ENCODE measurements at regions not wholly inside any gene's neighbourhood (a gene's known extent, or its start where the extent isn't known, plus 50 kb on each side); places are given as distances from the start of the nearest gene placed in this dataset.

DNA sequence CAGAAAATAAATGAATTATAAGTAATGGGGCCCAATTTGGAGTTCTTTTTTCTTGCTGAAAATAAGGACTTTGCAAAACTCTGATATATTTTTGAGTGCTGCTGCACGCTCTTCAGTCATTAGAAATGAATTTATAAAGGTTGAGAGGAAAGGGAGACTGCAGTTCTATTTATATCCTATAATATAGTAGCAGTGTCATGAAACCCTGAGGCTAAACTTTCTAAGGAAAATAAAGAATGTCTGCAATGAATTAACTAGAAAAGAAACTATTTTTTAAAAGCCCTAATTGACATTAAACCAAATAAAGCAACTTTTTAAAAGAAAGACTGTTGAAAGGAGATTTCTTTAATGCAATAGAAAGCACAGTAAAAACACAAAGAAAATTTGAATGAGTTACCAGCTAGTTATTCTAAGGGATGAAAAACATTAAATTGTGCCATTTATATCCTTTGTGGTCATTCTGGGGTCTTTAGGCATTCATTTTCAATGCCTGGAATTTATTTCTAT, 1072.8 kb upstream of the TMEFF2 start:
- H3K4me2 ChIP-seq (ENCODE audit: low read depth, low read length, poor library complexity, severe bottlenecking), result no peak overlapping the region
- H4K20me1 ChIP-seq (ENCODE audit: insufficient read depth, low read length, poor library complexity, severe bottlenecking), result no peaks in the 10 kb centered on the region
- H3K9ac ChIP-seq (ENCODE audit: low read depth, low read length, poor library complexity, severe bottlenecking), result no peak overlapping the region
- H3K27me3 ChIP-seq (ENCODE audit: insufficient read depth, low read length, poor library complexity, severe bottlenecking), result no peaks in the 10 kb centered on the region
- H3K9me2 ChIP-seq (replicated peaks; ENCODE audit: low read depth, low read length), result no peaks in the 10 kb centered on the region
- no peaks in the 10 kb centered on the region for H3K4me1 ChIP-seq (ENCODE audit: insufficient read depth, low read length, poor library complexity, severe bottlenecking)
- H3F3A ChIP-seq (ENCODE audit: low read depth), result no peaks in the 10 kb centered on the region
- H3K79me2 ChIP-seq (ENCODE audit: insufficient read depth, low read length), result no peaks in the 10 kb centered on the region
- no peak for TF ChIP-seq EZH2phosphoT487 (IDR thresholded peaks at IDR 0.05; ENCODE audit: borderline replicate concordance)
- no peak for TF ChIP-seq CTCF (conservative IDR thresholded peaks at IDR 0.05; ENCODE audit: low read length)
- H2AFZ ChIP-seq (ENCODE audit: low read length), result no peak overlapping the region
- H3K36me3 ChIP-seq (ENCODE audit: insufficient read depth, low read length), result no peaks in the 10 kb centered on the region
- no peak overlapping the region for H3K4me3 ChIP-seq (ENCODE audit: low read length, poor library complexity, severe bottlenecking)
- no peaks in the 10 kb centered on the region for H3K9me3 ChIP-seq (ENCODE audit: insufficient read depth, low read depth, low read length)

- Histone ChIP-seq H3K4me2 (ENCODE audit: low read depth, low read length, poor library complexity, severe bottlenecking) (no peak overlapping the region), H3K9me2 (replicated peaks; ENCODE audit: low read depth, low read length) (no peaks in the 10 kb centered on the region), H3K9me3 (ENCODE audit: insufficient read depth, low read depth, low read length) (no peaks in the 10 kb centered on the region), H3K4me3 (ENCODE audit: low read length, poor library complexity, severe bottlenecking) (no peak overlapping the region), H2AFZ (ENCODE audit: low read length) (no peak overlapping the region), H3K36me3 (ENCODE audit: insufficient read depth, low read length) (no peaks in the 10 kb centered on the region), H3K4me1 (ENCODE audit: insufficient read depth, low read length, poor library complexity, severe bottlenecking) (no peaks in the 10 kb centered on the region), H3F3A (ENCODE audit: low read depth) (no peaks in the 10 kb centered on the region), H3K79me2 (ENCODE audit: insufficient read depth, low read length) (no peaks in the 10 kb centered on the region), H4K20me1 (ENCODE audit: insufficient read depth, low read length, poor library complexity, severe bottlenecking) (no peaks in the 10 kb centered on the region), H3K27me3 (ENCODE audit: insufficient read depth, low read length, poor library complexity, severe bottlenecking) (no peaks in the 10 kb centered on the region), H3K9ac (ENCODE audit: low read depth, low read length, poor library complexity, severe bottlenecking) (no peak overlapping the region)
- TF ChIP-seq CTCF (conservative IDR thresholded peaks at IDR 0.05; ENCODE audit: low read length), result no peak
- TF ChIP-seq EZH2phosphoT487 (IDR thresholded peaks at IDR 0.05; ENCODE audit: borderline replicate concordance), result no peak
Measured at GRCh38 chr2:193253014-193253530, 1058.3 kb upstream of the TMEFF2 start.

- Histone ChIP-seq H3K4me3 (ENCODE audit: low read length, poor library complexity, severe bottlenecking) (no peak overlapping the region), H3K9ac (ENCODE audit: low read depth, low read length, poor library complexity, severe bottlenecking) (no peak overlapping the region), H3F3A (ENCODE audit: low read depth) (no peaks in the 10 kb centered on the region), H3K79me2 (ENCODE audit: insufficient read depth, low read length) (no peaks in the 10 kb centered on the region), H3K9me3 (ENCODE audit: insufficient read depth, low read depth, low read length) (no peaks in the 10 kb centered on the region), H4K20me1 (ENCODE audit: insufficient read depth, low read length, poor library complexity, severe bottlenecking) (no peaks in the 10 kb centered on the region), H3K27me3 (ENCODE audit: insufficient read depth, low read length, poor library complexity, severe bottlenecking) (no peaks in the 10 kb centered on the region), H3K4me1 (ENCODE audit: insufficient read depth, low read length, poor library complexity, severe bottlenecking) (no peaks in the 10 kb centered on the region), H2AFZ (ENCODE audit: low read length) (no peak overlapping the region), H3K36me3 (ENCODE audit: insufficient read depth, low read length) (no peaks in the 10 kb centered on the region), H3K4me2 (ENCODE audit: low read depth, low read length, poor library complexity, severe bottlenecking) (no peak overlapping the region), H3K9me2 (replicated peaks; ENCODE audit: low read depth, low read length) (no peaks in the 10 kb centered on the region)
- TF ChIP-seq CTCF (conservative IDR thresholded peaks at IDR 0.05; ENCODE audit: low read length), result no peak
- TF ChIP-seq EZH2phosphoT487 (IDR thresholded peaks at IDR 0.05; ENCODE audit: borderline replicate concordance), result no peak
Measured at GRCh38 chr2:193251909-193252308, 1057.2 kb upstream of the TMEFF2 start.
